ENCODE measurements at regions not wholly inside any gene's neighbourhood (a gene's known extent, or its start where the extent isn't known, plus 50 kb on each side); places are given as distances from the start of the nearest gene placed in this dataset.
"Not testable (repeated sequence)": the region's sequence is repeated elsewhere in the genome, so short reads cannot be mapped to it uniquely, and the experiment has no call there.

DNA sequence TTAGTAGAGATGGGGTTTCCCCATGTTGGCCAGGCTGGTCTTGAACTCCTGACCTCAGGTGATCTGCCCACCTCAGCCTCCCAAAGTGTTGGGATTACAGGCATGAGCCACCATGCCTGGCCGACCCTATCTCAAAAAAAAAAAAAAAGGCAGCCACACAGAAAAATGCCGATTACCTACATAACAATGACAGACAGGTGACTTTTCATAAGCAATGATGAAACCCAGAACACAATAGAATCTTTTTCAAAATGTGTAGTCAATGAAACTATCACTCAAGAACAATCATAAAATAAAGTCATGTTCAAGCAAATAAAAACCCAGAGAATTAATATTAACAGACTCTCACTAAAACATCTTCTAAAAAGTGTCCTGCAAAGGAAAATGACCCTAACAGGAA is 135.6 kb upstream of the MVB12B start:
- not testable (repeated sequence) for DNase-seq

DNA sequence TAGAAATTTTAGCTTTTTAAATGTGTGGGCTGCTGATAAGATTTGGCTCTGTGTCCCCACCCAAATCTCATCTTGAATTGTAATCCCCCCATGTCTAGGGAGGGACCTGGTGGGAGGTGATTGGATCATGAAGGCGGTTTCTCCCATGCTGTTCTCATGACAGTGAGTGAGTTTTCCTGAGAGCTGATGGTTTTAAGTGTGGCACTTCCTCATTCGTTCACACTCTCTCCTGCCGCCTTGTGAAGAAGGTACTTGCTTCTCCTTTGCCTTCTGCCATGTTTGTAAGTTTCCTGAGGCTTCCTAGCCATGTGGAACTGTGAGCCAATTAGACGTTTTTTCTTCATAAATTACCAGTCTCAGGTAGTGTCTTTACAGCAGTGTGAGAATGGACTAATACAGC is 127.8 kb upstream of the MVB12B start:
- no peak for DNase-seq

DNA sequence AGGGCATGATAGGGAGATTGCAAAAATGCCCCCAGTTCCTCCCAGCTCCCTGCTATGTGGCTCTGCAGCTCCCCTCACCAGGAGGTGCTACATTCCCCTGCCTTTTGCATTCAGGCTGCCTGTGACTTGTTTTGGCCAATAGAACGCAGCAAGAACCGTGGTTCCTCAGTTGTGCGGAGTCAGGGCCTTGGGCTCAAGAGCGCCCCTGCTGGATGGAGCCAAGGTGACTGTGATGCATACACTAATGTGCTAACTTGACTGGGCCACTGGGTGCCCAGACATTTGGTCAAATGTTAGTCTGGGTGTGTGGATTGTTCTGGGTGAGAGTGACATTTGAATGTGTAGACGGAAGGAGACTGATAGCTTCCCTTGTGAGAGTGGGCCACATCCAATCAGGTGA is 123.3 kb upstream of the MVB12B start:
- DNase-seq, result no peak

DNA sequence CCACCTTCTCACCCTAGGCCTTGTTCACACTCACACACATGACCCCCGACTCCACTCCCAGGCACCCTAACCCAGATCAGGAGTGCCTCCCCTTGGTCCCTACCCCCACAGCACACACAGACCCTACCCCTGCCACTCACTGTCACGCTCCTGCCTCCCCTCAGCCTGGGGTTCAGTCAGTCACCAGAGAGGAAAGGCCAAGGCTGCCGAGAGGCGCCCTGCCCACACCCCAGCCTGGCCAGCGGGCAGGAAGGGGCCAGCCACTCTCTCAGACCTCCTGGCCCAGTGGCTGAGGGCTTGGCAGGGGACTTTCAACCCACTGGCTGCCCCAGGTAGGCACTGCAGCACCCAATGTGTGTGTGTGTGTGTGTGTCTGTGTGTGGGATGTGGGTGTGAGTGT is 122.4 kb upstream of the MVB12B start:
- DNase-seq, result no peak

- no peak for DNase-seq
These were observed 121.9 kb upstream of the MVB12B start for GRCh38 chr9:126204708-126205225.

DNA sequence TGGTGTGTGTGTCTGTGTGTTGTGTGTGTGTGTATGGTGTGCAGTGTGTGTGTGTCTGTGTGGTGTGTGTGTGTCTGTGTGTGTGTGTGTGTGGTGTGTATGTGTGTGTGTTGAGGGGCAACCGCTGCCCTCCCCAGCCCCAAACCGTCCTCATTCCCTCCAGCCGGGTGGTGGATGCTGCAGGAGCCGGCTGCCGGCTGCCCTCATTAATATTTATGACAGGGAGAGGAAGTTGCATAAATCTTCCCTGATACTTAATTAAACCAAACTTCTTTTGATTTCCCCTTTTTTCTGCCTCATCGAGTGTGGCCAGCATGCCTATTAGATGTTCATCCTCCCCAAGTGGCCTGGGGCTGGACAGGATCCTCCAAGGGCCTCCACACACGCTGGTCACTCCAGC is 121.4 kb upstream of the MVB12B start:
- DNase-seq, result no peak

DNA sequence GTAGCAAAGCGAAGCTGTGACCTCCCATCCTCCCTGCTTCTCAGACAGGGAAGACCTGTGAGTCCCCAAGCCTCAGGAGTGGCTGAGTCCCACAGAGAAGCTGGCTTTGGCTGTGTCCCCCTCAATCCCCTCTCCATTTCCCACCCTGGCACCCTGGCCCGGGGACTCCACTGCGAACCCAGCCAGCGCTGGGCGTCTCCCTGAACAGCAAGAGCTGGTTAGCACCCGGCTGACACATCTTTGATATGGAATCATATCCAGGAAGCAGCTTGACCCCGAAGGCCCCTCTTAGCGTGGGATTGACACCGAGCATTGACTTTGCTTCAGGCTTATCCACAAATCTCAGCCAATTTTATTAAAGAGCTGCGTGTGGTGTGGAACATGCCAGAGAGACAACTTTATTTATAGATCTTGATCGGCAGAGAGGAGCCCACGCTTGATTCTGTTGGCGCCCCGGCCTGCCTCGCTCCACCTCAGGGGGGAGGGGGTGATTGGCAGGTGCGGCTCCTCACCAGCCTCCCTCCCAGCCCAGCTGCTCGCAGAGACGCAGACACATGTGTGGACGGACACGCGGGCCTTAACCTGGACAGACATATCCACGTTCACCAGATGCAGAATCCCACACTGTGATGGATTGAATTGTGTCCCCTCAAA is 120.7 kb upstream of the MVB12B start:
- no peak for DNase-seq

GRCh38 chr9:126207256-126207655 is 119.4 kb upstream of the MVB12B start:
- no peak for DNase-seq

GRCh38 chr9:126208216-126208758 is 118.3 kb upstream of the MVB12B start:
- DNase-seq, result no peak

GRCh38 chr9:126211441-126212074 is 115.1 kb upstream of the MVB12B start:
- DNase-seq, result no peak

- no peak for DNase-seq
These were observed 111.1 kb upstream of the MVB12B start for GRCh38 chr9:126215486-126215885.

DNA sequence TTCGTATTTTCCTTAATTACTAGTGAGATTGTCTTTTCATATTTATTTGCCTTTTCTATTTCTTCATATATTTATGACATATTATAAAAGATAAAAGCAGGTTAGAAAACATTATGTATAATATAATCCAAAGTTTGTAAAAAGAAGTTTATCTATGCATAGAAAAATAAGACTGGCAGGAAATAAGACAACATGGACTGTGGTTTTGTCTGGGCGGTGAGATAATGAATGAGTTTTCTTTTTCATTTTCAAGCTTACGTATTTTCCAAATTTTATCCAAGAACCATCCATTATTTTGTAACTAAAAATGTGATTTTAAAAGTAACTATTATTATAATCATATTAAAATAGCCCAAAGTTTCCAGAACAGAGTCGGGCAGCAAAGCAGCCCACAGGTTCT is 109.8 kb upstream of the MVB12B start:
- no peak for DNase-seq

DNA sequence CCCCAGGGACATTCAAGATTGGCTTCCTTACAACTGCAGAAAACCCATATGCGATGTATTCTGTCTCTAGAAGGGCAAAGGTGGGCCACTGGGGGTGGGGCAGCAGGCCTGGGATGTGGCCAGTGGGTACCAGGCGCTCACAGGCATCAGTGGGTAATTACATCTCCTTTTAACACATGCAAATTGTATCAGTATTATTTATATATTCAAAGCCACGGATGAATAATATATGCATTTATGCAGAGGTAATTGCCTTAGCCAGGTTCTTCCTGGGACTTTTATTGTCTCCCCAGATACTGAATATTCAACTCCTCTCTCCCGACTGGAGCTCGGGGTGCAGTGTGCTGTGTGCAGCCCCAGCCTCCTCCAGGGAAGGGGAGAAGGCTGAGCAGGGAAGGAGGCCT is 109.4 kb upstream of the MVB12B start:
- DNase-seq, result no peak

DNA sequence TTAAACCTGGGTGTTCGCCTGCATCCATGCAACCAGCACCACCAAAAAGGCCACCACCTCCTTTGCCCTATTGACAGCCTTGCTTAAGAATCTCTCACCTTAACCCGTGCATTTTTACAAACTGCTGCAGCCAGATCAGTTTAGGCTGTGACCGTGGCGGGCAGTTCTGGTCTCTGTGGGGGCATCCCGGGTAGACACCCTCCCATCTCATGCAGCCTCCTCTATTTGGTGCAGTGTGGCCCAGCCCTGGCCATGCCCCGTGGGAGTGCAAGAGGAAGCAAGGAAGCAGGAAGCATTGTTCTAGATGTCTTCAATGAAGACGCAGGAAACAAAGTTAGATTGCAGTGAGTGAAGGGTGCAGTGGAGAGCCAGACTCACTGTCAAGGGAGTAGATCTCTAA is 108.8 kb upstream of the MVB12B start:
- DNase-seq, result no peak

DNA sequence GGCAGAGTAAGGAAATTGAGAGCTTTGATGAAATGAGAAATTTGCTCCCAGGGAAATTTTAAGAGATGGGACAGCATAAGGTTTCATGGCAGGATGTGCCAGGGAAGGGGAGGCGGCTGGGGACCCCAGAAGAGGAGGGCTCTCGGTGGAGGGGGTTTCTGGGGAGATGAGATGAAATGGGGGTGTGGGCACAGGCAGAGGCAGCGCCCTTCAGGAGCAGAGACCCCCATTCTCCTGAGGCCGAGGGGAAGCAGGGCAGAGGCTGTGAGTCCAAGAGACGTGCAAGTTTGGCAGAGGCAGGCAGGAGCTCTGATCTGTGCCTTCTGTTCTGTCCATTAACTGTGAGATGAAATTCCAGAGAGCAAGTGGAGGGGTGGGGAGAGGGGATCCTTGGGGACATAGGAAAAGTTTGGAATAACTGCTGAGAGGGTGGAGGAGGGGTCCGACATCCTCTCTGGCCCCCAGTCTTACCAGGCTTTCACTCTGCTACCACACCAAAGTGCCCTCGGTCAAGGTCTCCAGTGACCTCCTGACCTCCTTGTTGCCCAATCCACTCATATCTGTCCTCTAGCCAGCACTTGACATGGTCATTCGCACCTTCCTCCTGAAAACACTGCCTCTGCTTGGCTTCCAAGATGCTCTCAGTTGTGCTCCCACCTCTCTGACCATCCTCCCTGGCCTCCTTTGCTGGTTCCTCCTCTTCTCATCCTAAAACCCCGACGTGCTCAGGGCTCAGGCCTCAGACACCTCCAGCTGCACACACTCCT is 108.1 kb upstream of the MVB12B start:
- no peak for DNase-seq

- DNase-seq, result no peak
These were observed 107.5 kb upstream of the MVB12B start for GRCh38 chr9:126219166-126219565.

- no peak for DNase-seq
These were observed 107.0 kb upstream of the MVB12B start for GRCh38 chr9:126219648-126220063.

GRCh38 chr9:126221480-126221879 is 105.1 kb upstream of the MVB12B start:
- DNase-seq, result no peak

DNA sequence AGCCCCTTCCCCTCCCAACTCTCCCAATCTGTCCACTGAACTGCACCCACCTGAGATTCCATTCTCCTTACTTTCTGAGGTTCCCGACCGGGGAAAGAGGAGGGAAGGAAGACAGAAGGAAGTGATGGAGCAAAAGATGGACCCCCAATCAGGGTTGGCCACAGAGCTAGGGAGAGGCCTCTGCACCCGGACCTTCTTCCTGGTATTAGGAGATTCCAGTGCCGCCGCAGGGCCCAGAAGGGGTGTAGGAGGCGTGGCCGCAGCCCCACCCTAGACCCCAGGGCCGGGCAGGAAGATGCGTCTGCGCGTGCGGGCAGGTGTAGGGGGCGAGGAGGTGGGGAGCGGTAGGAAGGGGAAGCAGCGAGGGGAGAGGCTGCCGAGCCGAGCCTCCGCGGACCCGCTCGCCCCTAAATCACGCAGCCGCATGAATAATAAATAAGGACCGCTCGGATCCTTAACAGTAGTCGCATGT is 104.2 kb upstream of the MVB12B start:
- DNase-seq, result no peak

DNA sequence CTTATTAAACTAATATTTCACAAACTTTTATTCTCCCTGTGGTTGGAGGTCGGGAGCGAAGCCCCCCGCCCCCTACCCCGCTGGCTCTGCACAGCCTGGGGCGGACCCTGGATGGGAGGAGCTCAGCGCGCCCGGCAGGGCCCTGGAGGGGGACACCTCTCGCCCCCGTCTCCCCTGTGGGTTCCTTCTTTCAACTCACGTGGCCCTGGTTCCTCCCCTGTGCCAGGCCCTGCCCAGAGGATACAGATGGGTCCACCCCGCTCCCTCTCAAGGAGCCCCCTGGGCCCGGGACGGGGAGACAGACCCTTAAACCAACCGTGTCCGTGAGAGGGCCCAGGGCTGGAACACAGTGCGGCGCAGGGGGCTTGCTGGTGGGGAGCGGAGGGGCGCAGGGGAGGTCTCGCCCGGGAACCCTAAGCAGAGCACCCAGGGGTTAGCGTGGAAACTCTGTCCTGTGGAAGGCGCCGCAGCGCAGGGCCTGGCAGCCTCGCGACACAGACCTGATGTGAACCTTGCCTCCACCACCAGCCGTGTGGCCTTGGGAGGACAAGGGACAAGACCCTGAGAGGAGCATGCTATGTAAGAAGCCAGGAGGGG is 103.7 kb upstream of the MVB12B start:
- no peak for DNase-seq

DNA sequence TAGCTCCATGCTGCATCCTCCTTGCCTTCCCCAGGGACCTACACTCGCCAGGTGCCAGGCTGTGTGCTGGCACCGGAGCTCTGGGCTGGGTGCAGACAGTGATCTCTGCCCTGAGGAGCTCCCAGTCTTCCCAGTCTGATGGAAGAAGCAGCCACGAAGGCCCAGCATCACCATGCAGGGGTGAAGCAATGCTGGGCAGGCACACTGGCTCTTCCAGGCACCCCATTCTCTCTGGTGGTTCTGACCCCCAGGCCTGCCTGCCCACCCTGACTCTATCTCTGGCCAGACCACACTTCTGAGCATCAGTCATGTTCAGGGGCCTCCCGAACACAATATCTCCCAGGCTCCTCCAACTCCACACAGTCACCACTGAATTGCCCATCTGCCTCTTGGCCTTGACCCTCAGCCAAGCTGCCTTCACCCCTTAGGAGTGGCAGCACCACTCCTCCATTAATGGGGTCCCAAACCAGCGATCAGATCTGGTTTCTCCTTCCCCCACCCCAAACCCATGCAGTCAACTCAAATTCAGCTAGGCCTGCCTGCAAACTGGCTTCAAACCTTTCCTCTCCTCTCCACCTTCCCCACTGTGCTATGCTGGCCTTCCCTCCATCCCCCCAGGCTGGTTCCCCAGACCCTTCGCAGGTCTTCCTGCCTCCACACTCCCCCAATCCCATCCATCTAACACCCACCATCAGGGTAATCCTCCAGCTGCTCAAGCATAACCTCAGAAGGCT is 102.7 kb upstream of the MVB12B start:
- no peak for DNase-seq

All from DMS 273 treated with DMSO at 0.1 percent for 48 hours (cell line).